GOT3 (cell line): ENCODE measurements at regions not wholly inside any gene's neighbourhood (a gene's known extent, or its start where the extent isn't known, plus 50 kb on each side); places are given as distances from the start of the nearest gene placed in this dataset.

Experiments
- DNase-seq: peaks from one replicate; lab custom pipeline; 2025; ENCODE audit warnings: mixed read lengths; lab: John Stamatoyannopoulos, UW

- no peak for DNase-seq
These were observed 145.0 kb downstream of the BTG1 start for GRCh38 chr12:92000597-92000996.

- DNase-seq = no peak
These were observed 145.8 kb downstream of the BTG1 start for GRCh38 chr12:91999823-92000222.

- DNase-seq = no peak
These were observed 147.3 kb downstream of the BTG1 start for GRCh38 chr12:91998316-91998715.

- DNase-seq = no peak
These were observed 151.3 kb downstream of the BTG1 start for GRCh38 chr12:91994208-91994797.

- no peak for DNase-seq
These were observed 152.2 kb downstream of the BTG1 start for GRCh38 chr12:91993287-91994017.

- no peak for DNase-seq
These were observed 154.1 kb downstream of the BTG1 start for GRCh38 chr12:91991399-91992187.

GRCh38 chr12:91990525-91990924, 155.1 kb downstream of the BTG1 start:
- DNase-seq = no peak

GRCh38 chr12:91989143-91989542, 156.5 kb downstream of the BTG1 start:
- no peak for DNase-seq

GRCh38 chr12:91988086-91988923, 157.3 kb downstream of the BTG1 start:
- no peak for DNase-seq

GRCh38 chr12:91986084-91986483, 159.6 kb downstream of the BTG1 start:
- no peak for DNase-seq

- DNase-seq = no peak
These were observed 160.5 kb downstream of the BTG1 start for GRCh38 chr12:91985002-91985787.

- DNase-seq = no peak
These were observed 161.1 kb downstream of the BTG1 start for GRCh38 chr12:91984556-91984955.

GRCh38 chr12:91983935-91984334, 161.7 kb downstream of the BTG1 start:
- no peak for DNase-seq

- DNase-seq = no peak
These were observed 162.7 kb downstream of the BTG1 start for GRCh38 chr12:91982946-91983345.

GRCh38 chr12:91980389-91980821, 165.2 kb downstream of the BTG1 start:
- no peak for DNase-seq

- no peak for DNase-seq
These were observed 167.5 kb downstream of the BTG1 start for GRCh38 chr12:91978143-91978542.

GRCh38 chr12:91975891-91976290, 169.8 kb downstream of the BTG1 start:
- DNase-seq = no peak

GRCh38 chr12:91974541-91975085, 171.0 kb downstream of the BTG1 start:
- DNase-seq = no peak

- no peak for DNase-seq
These were observed 171.8 kb downstream of the BTG1 start for GRCh38 chr12:91973813-91974212.

- no peak for DNase-seq
These were observed 172.8 kb downstream of the BTG1 start for GRCh38 chr12:91972896-91973295.

GRCh38 chr12:91968777-91969171, 176.9 kb downstream of the BTG1 start:
- no peak for DNase-seq
